ENCODE measurements at regions not wholly inside any gene's neighbourhood (a gene's known extent, or its start where the extent isn't known, plus 50 kb on each side); places are given as distances from the start of the nearest gene placed in this dataset.

DNA sequence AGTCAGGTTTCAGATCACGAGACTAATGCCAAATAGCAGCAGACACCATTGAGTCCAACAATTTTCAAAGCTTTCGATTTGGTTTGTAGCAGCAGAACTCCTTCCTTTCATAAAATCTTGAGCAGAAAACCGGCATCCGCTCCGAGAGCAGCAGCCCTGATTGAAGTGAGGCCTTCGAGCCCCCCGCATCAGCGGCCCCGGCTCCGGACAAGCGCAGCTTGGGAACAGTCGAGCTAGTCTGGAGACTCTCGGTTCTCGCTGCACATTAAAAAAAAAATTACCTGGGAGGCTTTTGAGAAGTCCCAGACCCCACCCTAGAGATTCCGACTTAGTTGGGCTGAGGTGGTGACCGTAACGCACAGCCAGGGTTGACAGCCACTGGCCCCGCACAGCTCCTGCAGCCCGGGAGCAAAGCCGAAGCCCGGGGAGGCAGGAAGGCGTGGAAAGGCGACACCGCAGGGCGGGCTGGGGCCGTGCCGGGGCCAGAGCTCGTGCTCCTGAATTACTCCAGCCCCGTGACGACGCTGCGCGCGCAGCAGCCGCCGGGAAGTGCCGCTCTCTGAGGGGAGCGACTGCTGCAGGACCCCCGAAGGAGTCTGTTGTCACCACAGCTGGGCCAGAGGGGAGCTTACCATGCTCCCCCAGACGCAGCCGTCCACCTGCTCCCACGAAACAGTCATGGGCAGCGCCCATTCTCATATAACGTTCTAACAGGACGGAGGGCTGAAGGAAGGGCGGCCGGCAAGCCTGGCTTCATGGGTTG is 57.8 kb downstream of the SPATA19 start:
- no peak for DNase-seq

DNA sequence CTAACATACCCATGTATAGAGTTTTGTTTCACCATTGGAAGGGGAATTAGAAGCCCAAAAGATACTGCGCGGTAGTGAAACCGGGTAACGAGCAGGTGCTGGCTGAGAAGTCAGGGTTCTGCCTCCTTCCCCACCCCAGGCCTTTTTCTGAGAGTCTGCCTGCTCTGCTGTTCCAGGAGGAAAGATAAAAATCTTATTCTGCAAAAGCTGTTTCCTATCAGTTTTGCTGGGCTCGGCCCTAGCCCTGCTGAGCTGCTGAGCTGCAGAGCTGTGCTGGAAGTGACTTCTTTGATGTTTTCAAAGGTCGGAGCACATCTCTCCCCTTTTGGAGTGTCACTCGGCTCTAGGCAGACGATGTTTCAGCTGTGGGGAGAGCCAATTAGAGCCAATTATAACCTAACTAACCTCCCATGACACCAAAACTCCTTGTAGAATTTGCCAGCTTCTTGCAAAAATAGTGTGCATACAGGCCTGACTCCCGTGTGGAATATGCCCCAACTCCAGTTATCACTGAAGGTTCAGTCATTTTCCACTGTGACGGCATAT is 59.4 kb downstream of the SPATA19 start:
- no peak for DNase-seq

DNA sequence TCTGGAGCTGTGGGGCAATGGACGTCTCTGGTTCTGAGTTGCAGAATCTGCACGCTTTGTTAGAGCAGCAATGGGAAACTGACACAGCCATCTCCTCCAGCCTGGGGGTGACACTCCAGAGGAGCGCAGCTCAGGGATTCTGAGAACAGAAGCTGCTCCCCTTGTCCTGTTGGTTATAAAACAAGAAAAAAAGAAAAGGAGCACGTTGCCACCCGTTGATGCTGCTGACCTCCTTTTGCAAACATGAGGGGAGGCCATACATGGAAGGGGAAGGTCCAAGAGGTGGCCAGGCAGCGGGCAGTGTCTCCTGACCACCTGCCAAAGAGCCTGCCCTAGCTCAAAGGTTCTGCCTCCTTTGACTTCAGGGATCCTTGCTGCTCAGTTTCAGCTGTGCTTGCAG is 61.0 kb downstream of the SPATA19 start:
- DNase-seq, result no peak

DNA sequence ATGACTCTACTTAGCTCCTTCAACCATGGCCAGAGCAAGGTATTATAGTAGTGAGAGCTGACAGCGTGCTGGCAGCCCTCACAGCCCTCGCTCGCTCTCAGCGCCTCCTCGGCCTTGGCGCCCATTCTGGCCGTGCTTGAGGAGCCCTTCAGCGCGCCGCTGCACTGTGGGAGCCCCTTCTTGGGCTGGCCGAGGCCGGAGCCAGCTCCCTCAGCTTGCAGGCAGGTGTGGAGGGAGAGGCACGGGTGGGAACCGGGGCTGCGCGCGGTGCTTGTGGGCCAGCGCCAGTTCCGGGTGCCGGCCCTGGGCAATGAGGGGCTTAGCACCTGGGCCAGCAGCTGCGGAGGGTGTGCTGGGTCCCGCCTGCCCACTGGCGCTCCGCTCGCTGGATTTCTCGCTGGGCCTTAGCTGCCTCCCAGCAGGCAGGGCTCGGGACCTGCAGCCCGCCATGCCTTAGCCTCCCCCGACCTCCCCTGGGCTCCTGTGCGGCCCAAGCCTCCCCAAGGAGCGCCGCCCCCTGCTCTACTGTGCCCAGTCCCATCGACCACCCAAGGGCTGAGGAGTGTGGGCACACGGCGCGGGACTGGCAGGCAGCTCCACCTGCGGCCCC is 63.1 kb downstream of the SPATA19 start:
- no peak for DNase-seq

DNA sequence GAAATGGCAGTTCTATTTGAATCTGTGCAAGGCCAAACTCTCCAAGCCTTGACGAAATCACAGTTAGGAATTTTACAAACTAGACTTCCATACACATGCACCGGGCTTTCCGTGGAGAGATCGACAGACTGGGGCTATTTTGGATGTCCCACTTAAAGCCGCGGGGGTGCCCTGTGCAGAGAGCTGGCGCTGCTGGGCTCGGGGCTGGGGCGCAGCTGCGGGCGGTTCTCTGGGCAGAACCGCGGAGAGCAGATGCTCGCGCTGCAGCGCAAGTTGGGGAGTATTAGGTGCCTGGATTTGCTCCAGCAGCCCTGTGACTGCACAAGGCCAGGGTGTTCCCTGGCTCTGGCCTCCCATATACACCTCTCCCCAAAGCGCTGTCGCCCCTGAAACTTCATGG is 67.2 kb downstream of the SPATA19 start:
- no peak for DNase-seq

DNA sequence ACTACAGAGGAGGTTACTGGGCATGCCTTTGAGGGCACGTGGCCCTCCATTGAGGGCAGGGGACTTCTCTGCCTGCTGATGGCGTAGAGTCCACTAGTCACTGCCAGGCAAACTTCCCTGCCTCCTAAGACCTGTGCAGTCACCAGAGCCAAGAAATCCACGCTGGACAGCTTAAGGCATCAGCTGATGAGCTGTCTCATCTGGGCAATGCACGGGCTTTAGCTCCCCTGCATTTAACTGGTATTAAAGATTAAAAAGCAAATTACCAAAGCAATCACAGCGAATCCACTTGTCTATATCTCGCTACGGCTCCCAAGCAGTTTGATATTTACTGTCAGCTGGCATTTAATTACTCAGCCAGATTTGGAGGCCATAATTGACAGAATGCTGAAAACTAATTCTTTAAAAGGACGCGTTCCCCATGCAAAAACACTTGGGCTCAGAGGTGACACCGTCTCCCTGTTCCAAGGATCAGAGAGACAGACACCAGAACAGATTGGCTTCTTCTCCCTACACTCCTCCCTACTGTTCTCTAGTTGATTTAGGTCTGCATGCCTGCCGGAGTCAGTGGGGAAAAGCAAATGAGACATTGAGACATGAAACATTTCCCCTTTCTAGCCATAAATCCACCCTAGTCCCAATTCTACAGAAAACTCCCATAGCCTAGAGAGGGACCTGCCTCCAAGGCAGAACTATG is 68.5 kb downstream of the SPATA19 start:
- no peak for DNase-seq

DNA sequence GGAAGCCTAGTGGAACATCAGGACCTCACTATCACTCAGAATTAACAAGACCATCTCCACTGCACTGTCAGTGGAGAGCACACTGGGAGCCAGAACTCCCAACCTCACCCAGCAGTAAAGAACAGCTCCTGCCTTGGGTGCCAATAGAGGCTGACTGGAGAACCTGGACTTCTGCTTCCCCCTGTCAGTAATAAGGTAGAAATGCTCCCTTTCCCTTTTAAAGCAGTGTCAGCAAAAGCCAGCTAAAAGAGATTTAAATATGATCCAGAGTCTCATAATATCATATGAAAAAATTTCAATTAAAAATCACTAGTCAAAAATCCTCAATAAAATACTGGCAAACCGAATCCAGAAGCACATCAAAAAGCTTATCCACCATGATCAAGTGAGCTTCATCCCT is 82.8 kb downstream of the SPATA19 start:
- no peak for DNase-seq

DNA sequence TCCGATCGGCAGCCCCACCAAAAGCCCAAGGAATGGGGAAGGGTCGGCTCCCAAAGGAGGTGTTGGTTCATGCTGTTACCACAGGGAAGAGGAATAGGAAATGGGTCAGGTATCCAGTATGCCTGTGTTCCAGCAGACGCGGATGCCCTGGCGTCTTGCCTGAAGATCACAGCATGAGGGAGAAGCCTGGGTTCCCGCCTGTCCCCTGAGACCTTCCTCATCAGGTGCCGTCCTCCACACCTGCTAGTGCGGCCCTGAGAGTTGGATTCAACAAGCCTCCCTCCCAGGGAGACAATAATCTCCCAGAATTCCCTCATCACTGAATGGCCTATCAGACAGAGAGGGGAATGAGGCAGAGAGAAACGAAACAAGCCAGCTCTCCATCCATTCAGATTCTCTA is 92.2 kb downstream of the SPATA19 start:
- DNase-seq, result no peak

DNA sequence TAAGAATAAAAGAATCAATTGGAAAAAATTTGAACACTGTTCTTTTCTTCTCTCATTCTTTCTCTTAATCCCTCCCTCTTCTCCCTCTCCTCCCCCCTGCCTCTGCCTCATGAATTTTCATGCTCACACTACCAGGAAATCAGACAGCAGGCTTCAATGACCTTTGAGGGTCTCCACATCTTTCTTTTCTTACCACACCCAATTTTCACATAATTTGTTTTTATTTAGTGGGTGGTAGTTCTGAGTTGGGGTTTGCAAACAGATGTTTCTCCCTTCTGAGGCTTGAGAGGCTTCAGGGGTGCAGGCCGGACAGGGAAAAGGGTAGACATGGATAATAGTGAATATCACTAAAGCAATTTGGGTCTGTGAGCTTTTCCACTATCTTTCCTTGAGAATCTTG is 95.5 kb downstream of the SPATA19 start:
- DNase-seq, result no peak

DNA sequence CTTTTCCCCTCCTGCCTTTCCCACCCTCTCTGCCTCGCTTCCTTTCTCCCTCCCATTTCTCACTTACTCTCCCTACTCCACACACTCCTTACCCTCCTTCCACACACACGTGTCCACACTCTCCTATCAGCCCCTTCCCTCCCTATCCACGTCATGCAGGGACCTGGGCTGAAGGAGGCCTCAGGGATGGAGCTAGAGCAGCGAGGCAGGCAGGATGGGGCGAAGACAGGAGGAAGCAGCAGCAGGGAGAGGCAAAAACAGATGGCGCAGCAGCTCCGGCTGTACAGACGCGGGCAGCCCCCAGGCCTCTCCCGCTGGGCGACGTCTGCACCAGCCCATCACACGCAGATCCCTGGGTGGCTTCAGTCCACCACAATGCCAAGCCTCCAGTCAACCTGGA is 97.9 kb downstream of the SPATA19 start:
- no peak for DNase-seq

DNA sequence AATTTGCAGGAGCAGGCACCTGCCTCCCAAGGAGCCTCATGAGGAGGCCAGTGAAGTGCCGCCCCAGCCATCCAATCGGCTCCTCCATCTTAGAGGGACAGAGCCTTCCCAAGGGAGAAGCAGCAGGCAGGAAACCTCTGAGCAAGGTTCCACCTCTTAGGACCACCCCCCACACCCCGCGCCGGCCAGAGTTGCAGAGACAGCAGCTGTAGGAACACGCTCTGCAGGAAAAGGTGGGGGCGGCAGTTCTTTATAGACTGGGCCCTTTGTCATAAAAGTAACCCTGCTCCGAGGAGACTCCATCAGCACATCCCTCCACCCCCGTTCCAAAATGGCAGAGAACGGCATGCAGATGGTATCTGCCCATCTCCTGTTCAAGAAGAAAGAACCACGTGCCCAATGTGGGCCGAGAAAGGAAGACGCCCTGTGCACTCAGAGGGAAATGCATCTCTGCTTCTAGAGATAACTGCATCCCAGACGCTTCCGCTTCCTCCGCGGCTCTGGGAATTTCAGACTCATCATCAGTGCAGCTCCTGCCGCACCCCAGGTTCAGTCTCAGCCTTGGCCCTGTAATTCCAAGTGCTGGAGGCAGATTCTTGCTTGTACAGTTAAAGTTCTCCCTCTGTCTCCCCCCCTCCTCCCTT is 98.5 kb downstream of the SPATA19 start:
- no peak for DNase-seq

DNA sequence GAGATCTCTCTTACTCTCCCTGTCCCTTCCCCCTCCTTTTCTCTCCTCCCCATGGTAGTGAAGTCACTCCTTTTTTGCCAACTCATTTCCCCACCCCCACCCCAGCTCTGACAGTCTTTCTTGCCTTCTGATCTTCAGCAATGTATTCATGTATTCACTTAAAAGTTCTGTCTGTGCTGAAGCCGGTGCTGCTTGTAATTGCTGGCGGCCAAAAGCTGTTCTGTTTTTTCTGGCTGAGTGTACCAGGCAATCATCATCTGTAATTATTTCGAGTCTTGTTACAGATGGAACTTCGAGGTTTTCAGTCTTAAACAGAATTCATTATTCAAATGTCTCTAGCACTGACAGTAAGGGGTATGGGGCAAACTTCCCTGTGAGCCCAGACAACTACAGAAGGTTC is 99.5 kb downstream of the SPATA19 start:
- no peak for DNase-seq

DNA sequence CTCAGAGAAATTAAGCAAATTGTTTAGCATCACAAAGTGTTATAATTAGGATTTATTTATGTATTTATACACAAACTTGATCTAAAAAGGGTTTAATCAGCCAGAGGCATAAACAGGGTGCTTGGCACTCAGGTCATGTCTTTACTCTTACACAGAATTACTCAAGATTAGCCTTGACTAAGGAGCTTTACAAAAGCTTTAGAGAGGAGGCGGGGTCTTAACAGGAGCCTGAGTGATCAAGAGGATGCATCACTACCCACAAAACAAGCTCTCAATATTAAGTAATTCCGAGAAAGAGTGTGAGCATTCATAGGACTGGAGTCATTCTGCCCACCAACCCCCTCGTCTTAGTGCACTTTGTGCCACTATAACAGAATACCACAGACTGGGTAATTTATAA is 103.0 kb downstream of the SPATA19 start:
- DNase-seq, result no peak

DNA sequence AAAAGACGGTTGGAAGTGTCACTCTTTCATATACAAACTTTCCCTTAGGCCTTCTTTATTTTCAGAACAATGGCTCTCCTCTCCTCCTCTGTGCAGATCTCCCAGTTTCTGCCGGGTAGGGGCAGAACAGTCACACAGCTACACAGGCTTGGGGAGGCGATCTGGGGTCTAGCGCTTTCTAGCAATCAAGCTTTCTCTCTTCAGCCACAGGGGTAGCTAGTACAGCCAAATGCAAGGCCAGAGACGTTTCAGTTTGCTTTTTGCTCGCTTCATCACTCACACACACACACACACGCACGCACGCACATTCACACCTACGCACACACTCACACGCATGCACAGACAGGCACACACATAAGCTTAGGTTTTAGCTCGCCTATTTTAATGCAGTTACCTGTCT is 104.3 kb downstream of the SPATA19 start:
- no peak for DNase-seq

DNA sequence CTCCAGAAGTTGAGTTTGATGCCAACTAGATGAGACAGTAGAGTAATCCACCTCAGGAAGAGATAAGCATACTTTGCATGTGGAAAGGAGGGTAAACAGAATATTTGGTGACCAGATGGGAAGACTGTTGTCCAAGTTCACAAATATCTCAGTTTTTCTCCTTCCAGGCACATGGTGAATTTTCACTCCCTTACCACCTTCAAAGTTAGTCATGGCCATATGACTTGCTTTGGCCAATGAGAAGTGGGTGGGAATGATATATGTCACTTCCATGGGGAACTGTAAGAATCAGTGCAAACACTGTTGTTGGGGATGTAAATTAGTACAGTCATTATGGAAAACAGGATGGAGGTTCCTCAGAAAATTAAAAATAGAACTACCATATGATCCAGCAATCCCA is 105.8 kb downstream of the SPATA19 start:
- no peak for DNase-seq

DNA sequence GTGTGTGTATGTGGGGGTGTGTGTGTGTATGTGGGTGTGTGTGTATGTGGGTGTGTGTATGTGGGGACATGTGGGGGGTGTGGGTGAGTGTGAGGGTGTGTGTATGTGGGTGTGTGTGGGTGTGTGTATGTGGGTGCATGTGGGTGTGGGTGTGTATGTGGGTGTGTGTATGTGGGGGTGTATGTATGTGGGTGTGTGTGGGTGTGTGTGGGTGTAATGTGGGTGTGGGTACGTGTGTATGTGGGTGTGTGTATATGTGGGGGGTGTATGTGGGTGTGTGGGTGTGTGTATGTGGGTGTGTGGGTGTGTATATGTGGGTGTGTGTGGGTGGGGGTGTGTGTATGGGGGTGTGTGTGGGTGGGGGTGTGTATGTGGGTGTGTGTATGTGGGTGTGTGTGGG is 106.7 kb downstream of the SPATA19 start:
- DNase-seq, result no peak

DNA sequence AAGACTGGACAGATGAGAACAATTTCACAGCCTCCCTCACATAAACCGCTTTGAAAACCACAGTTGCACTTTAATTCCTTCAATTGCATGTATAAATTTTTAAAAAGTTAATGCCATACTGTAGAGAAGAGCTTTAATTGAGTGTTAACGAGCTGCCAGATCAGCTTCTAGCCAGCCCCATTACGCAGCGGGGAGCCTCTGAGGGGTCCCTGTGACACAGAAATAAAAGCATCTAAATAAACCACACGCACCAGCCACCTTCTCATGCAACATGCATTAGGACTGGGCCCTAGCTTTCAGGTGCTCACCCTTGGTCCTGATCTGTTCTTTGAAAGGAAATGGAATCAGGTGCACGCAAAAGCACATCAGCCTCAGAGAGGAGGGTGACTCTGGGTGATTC is 111.7 kb downstream of the SPATA19 start:
- no peak for DNase-seq

DNA sequence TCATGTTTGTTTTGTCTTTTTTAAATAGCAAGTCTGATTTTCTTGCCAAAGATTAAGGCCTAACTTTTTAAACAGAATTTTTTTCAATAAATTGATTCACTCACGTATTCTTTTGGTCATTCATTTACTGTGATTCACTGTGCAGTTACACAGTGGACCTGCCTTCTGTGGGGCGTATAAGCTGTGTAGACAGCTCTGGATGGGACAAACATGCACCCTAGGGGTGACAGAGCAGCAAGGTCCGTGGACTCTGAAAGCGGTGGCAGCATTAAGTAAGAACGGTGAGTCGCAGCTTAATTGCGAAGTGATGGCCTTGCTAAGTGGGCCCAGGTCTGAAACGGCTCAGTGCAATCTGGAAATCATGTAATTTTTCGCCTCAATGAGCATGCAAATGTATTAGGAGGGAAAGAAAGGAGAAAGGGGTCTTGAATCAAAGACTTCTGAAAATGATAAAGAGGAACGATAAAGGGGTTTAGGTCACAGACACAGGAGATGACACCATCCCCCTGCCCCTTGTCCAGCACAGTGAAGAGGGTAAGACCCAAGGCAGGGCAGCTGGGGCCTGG is 113.1 kb downstream of the SPATA19 start:
- no peak for DNase-seq

DNA sequence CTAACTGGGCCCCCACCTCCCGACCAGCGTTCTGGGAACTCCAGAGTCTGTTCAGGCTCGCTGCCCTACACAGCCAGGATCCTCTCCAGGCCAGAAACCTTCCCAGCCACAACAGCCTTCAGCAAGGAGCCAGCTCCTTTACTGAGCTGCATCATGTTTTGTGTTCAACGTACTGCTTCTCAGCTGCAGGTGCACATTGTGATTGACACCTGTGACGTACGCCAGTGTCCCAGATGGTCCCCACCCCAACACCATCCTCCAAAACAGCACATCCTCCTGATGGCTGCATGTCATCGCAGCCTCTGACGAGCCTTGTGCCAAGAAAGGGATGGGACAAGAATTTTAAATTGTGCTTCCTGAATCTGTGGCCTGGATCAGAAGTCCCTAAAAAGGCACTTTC is 117.5 kb downstream of the SPATA19 start:
- no peak for DNase-seq

DNA sequence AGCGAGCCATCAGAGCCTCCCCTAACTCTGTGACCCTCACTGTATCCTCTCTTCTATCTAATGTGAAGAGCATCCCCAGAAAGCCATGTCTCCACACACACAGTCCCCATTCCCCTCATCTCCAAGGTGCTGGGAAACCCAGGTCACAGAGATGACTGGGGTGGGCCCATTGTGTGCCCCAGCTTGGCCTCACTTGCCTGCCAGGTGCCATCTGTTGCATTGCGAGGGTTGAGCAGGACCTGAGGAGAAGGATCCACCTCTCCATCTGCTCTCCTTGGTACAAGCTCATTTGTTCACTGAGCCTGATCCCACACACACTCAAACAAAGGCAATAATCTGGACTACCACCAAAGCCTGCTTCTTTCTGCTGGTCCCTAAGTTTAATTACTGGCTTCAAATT is 118.8 kb downstream of the SPATA19 start:
- DNase-seq, result no peak

DNA sequence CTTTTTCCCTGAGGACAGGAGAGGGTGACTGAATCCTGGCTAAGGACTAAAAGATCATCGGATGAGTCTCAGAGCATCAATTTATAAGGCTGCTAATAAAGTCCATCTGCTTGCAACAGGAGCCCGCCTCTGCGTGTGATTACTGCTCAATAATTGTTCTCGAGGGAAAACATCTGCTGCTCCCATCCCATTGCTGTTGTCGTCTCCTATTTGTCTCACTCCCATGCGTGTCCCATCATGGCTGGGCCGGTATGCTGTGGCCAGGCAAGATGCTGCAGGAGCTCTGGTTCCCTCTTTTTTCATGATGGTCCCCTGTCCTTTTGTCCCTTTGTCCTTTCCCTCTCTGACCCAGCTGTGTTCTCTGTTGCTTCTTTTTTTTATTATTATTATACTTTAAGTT is 121.2 kb downstream of the SPATA19 start:
- no peak for DNase-seq

DNA sequence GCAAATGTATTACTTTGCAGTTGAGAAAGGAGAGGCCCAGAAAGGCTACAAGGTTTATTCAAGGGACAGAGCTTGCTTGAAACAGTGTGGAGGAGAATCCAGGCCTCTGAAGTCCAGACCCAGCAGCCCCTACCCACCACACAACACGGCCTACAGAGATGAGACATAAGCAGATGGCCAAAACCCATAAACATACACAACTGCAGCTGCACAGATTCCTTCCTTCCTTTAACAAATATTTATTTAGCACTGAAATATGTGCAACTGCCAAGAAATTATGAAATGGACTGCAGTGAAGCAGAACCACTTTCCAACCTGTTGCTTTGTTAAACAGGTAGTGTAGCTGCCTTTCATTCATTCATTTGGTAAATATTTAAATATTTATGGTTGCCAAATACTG is 122.3 kb downstream of the SPATA19 start:
- DNase-seq, result no peak

DNA sequence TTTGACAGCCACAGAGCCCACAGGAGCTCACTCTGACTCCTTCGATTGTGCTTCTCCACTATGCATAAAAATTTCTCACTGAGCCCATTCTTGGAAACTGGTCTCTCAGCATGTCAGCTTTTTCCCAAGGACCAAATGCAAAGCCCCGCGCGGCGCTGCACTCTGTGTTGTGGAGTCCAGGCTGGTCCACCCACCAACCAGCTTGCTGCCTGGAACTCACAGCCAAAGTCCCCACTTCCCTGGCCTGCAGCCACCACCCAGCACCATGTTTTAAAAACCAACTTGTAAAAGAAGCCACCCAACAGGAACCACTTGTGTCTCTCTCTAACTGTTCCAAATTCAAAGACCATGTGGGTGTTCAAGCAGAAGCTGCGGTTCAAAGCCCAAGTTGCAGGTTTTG is 124.4 kb downstream of the SPATA19 start:
- DNase-seq, result no peak
